ENCODE measurements at regions not wholly inside any gene's neighbourhood (a gene's known extent, or its start where the extent isn't known, plus 50 kb on each side); places are given as distances from the start of the nearest gene placed in this dataset.

DNA sequence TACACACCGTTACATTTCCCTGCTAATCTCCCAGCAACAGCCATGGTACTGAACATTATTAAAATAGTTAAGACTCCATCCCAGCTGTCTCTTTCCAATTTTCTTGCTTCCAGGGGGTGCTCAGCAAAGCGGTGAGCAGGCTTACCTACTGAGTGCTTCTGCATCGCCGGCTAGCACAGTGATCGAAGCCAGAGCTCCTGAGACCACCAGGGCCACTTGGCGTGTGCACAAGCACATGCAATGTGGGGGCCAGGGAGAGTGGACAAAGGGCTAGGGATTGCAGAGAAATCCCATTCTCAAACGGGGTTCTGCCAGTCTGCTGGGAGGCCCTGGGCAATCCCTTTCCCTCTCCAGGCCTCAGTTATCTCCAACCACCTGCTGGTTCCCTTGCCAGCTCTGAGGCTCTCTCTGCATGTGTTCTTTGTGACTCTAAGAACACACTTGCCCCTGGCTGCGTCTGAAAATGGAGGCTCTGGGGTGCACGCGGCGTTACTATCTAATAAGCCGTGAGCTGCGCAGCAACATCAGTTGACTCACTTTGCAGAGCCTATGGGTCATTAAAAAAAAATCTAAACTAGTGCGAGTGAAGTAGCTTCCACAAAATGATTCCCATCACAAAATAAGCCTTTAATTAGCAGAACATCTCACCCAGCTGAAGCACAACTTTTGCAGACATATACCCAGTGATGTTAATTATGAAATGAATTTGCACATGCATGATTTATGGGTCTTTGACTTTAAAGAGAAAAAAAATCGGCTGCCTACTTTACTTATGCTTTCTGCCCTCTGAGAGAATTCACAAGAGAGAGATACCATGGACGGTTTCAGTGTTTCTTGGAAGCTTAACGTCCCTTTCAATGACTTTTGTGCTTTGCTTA, 271.5 kb downstream of the TLE3 start:
- no peak for DNase-seq

DNA sequence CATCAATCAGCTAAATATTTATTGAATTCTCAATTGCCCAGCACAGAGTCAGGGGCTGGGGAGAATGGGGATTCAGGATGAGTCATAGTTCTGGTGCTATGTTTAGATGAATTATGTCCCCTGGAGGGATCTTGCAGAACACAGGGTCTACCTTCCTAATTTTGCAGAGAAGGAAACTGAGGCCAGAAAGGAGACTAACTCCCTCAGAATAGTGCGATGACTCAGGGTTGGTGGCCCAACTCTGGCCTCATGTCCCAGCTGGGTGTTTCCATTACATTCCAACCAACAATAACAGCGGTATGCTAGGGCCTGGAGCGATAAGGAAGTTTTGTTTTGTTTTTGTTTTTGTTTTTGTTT, 270.9 kb downstream of the TLE3 start:
- no peak for DNase-seq

DNA sequence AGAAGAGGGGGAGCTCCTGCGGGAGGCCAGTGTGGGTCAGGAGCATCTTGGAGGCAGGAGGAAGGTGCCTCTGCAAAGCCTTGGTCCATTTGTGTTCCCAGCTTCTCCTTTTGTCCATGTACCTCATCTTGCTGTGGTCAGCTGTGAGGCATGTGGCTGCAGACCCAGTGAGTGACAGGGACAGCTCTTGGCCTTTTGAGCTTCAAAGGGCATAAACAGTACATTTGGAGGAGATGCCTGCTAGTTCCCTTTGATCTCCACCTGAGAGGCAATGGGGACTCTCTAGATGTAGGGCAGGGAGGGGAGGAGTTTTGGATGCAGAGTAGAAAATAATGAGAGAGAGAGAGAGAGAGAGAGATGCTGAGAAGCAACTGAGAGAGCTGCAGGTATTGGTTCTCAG, 270.0 kb downstream of the TLE3 start:
- no peak for DNase-seq

DNA sequence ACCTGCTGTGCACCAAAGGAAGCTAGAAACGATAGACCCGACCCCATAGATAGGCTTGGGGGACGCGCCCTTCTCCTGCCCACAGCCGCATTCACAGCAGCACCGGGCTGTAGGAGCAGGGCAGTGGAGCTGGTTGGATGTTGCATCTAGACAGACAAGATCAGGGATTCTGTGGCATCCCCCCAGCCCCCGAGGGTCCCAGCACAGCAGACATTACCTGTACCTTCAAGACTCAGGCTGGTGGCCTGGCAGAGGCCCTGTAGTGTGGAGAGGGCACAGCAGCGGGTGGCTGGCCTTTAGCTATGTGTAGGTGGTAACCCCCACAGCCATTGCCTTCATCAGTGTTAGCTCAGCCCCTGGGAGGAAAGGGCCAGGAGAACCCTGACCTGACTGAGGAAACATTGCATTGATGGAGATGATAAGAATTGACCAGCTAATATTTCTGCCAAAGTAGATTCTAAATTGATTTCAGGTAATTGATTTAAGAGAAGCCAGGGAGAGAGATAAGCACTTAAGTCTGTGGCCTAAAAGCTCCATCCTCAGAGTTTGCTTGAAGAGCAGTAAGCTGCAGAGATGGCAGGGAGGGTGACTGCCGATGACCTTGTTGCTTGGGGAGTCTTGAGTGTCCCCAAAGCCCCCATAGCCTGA, 269.4 kb downstream of the TLE3 start:
- no peak for DNase-seq

DNA sequence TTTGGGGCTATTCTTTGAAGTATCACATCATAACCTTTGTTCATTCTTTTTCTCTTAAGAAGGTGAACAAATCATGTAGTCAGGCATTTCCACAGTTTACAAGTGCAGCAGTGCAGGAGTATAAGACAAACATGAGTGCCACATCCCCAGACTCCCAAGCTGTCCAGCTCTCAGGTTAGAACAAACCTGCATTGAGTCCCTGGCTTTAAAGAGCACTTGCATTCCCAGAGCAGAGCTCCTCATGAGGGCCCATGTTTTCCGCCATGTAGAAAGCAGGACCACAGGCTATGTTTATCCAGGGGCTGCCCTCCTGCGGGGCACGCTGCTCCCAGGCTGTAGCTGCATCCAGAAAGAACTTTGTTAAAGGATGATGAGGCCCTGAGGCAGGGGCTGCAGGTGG, 267.7 kb downstream of the TLE3 start:
- no peak for DNase-seq

DNA sequence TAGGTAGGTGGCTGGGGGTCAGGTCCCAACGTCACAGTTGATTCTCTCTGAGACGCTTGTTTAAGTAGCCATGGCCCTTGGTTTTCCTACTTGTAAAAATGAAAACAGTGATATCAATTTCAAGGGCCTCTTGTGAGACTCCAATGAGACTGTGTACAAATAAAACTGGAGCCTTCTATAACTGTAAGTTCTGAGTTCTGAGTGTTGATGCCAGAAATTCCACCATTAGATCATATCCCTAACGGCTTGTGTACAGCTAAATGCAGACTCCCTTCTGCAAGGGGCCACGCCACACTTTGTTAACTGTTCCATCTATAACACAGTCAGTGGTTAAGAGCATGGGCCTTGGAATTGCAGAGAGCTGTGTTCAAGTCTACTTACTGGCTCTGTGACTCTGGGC, 267.3 kb downstream of the TLE3 start:
- DNase-seq, result no peak

DNA sequence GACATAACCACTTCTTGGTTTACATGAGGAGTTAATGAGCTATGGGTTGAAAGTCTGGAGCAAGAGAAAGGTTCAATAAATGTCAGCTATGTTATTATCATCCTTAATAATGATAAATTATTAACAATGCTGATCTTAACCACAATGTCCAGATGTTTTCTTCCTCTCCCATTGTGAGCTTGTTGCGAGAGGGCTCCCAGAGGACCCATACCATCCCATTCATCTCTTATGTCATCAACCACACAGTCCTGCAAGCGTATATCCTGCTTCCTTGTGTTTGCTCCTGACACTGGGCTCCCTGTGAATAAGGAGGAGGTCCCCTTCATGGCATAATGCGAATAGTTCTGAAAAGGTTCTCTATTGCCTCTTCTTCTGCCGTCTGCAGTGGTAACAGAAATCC, 266.8 kb downstream of the TLE3 start:
- DNase-seq, result no peak

DNA sequence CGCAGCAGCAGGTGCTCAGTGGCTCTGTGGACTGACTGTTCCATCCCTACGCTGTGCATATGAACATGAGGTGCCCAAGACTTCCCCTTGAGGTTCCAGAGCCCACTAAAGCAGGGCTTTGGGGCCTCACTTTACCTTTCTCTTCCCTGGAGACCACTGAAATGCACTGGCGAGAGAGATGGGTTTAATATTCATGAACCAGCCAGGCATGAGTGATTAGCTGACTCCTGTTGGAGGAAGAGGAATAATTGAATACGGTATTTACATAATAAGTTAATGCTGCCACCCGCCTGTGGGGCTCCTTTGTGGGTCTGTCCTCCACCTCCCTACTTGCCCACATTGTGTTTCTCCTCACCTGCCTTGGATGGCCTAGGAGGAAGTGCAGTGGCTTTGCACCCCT, 263.4 kb downstream of the TLE3 start:
- DNase-seq, result no peak

DNA sequence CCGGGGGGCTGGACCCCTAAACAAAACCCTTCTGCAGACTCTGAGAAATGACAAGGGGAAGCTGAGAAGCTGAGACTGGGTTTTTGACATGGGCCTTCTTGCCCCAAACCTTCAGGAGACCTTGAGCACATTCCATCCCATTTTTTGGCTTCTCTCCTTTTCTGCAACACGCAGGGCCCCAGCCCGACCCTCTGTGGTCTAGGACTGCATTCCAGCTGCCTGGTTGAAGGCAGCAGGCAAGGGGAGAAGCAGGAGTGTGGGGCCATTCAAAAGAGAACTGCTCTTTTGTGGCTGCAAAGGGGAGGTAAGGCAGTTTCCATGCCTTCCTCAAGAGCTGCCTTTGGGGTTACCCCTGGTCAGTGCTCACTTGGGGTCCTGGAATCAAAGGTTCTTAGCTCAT, 263.0 kb downstream of the TLE3 start:
- no peak for DNase-seq

DNA sequence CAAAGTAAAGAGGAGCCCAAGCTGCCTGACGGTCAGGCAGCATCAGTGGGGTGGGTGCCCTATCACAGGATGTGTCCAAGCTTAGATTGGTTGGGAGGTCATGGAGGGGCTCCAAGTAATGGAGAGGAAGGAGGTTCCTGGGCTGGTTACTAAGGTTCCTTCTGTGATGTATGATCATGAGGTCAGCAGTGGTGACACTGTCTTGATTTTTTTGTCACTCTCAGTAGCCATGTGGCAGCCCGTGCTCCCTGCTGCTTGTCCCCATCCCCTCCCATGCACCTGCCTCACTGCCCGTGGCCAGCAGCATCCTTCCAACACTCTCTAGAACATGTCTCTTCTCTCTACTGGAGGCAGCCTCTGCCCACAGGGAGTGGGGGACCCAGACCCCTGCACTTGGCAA, 261.7 kb downstream of the TLE3 start:
- no peak for DNase-seq

DNA sequence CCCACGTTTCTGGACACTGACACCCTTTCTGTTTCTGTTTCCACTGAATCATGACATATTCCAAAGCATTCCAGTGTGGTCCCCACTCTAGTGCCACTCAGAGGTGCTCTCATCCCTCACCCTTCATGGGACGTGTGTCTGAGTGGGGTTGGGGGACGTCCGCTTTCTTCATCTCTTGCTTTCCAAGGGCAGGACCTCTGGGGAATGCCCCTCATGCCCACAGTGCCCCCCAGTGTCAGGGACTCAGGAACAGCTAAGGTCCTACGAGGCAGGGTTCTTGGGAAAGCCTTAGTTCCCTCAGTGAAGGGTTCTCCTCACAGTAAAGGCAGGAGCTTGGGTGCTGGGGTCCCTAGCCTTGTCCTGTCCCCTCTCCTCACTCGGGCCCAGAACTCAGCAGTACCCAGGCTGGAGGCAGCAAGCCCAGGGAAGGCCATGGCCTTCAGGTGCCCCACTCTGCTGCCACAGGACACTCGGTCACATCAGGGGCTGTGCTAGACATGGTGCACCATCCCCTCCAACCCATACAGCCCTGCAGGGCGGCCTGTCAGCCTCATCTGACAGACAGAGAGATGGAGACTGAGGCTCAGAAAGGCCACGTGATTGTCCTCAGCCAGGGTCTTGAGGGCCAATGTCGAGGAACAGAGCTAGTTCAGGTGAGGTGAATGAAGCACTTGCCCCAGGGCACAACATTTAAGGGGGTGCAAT, 261.0 kb downstream of the TLE3 start:
- DNase-seq, result no peak

DNA sequence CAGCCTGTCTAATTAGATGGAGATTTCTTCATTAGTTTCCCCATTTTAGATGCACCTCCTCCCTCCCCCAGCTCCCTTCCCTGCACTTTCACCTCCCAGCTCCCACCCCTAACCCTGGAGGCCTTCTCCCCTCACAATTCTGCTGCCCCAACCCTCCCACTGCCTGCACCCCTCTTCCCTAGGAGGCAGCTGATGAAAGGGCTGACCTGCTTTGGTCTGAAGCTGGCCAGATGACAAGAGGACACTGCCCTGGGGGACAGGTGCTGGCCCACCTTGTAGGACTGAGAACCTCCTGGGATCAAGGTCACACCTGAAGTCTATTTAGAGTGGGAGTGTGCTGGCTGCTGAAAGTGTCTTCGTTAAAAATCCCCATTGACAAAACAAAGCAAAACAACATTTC, 259.4 kb downstream of the TLE3 start:
- no peak for DNase-seq

DNA sequence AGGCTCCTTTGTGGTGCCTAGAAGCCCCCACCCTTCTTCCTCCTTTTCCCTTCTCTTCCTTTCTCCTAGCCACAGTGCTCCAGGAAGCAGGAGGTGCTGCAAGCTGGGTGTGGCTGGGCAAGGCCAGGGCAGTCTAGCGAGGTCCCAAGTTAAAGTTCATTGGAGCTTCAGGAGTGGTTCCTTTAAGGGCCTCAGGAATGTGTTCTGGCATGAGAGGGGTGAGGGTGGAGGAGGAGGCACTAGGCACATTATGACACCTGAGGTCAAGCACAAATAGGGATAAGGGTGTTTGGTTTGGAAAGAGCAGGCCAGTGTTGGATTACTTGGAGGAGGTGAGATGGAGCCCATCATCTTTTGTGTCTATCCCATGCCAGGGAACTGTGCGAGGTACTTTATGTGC, 258.7 kb downstream of the TLE3 start:
- DNase-seq, result no peak

DNA sequence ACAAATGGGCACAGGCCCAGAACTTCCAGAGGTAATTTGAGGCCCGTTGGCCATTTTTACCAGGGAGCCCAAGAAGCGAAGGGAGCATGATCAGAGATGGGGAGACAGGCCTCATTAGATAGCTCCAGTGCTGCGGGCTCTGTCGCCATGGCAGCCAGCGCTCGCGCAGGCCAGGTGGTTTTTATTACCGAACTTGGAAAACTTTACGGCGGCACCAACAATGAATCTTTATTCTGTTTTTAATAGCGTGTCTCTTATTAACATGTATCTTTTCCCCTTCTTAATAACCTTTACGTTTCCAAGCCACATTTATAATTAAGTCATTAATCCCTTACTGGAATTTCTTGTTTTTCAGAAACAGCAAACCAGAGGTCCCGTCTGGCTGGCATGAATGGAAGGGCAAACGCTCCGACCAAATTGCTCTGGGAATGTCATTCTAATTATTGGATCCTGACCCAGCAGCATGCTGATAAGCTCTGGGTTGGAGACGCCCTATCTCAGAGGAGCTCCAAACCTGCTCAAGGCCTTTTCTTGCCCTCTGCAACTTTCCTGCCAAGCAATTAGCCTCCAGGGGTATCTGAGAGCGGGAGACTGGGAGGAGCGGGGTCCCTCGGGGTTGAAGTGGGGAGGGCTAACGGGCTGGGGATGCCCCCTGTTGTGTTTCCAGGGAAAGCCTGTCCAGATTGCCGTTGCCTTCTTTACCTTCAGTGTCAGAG, 256.4 kb downstream of the TLE3 start:
- no peak for DNase-seq

DNA sequence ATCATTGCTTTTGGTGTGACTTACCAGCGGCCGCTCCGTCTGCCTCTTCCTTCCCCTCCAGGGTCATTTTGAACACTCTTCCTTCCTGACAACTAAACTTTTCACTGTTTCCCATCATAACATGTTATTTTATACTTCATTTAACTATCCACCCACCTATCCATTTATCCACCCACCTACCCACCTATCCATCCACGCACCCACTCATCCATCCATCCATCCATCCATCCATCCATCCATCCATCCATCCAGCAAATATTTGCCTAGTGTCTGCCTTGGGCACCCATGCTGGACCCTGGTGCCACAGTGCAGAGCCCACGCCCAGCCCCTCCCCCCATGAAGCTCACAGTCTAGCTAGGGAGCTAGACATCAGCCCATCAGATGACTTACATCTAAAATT, 254.9 kb downstream of the TLE3 start:
- no peak for DNase-seq

DNA sequence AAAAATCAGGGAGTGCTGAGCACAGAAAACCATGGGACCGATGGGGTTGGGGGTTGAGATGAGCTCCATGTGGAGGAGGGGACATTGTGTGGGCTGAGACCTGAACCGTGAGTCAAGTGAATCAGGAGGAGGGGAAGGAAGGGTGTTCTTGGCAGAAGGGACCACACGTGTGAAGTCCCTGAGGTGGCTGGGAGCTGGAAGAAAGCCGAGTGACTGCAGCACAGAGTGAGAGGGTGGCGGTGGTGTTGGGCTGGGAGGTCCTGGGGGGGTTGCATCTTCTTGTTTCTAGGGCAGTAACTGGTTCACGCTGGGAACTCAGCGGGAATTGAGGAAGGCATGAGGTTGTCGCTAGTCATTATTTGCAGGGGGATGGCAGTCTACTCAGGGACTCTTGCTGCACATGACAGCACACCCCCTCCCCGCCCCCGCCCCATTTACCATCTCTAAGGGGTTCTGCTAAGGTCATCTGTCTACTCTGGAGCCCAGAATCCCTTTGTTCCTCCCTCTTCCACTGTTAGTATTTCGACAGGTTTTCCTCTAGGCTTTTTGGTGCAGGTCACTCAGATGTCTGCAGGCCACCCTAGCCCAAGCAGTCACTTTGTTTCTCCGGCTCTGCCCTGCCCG, 254.3 kb downstream of the TLE3 start:
- DNase-seq, result no peak

DNA sequence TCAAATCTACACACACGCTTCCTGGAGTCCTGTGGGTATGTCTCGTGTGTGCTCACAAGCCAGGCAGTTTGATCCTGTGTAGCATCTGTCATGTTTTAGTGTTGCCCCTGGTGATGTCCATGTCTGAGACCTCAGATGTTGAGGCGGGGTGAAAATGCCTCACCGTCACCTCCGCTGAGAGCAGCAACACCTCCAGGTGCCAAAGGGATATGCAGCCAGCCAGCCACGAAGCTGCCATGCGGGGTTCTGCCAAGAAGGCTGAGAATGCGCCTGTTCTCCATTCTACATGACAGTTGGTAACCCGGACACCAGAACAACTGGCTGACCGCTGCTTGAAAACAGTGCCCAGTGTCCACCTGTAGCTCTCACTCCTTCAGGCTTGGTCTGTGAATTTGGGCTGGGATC, 253.8 kb downstream of the TLE3 start:
- DNase-seq, result no peak

DNA sequence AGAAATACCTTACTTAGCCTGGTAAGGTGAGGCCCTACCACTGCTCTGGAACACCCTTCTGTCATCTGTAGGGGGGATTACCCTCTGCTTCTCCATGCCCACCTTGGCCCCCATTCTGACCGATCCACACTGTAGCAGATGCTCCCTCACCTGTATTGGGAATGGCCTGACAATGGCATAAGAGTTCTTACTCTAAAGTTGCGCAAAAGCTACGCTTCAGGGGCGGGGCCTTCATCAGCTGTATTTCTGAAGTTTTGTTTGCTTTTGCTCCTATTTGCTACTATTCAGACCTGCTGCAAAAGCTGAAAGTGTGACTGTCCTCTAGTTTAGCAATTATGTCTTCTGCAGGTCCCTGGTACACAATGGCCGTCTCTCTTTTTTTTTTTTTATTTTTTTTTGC, 252.6 kb downstream of the TLE3 start:
- no peak for DNase-seq

DNA sequence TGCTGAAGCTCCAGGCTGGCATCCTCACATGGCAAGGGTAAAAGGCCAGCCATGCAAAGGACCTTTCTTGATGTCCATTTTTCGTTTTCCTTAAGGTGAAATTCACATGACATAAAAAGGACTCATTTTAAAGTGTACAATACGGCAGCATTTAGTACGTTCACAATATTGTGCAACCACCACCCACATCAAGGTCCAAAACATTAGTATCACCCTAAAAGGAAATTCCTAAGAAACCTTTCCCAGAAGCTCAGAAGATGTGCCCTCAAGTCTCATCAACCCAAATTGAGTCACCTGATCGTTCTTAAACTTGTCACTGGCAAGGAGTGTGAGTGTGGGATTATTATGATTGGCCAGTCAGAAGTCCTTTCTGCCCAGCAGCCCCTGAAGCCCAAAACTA, 250.1 kb downstream of the TLE3 start:
- no peak for DNase-seq

DNA sequence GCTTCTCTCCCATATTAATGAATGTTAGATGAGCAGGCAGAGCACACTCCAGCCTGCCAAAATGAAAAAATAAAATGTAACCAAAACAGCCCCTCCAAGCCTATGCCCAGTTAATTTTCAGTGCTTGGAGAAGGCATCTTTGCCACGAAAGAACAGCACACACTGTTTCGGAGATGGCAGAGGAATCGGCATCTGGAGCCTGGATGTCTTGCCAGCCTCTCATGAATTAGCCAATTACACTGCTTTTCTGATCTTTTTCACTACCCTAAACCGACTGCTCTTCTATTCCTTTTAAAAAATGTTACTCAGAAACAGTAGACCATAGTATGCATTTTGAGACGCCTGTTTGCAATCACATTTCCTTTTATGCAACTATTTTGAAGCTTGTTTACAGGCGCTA, 249.6 kb downstream of the TLE3 start:
- no peak for DNase-seq

DNA sequence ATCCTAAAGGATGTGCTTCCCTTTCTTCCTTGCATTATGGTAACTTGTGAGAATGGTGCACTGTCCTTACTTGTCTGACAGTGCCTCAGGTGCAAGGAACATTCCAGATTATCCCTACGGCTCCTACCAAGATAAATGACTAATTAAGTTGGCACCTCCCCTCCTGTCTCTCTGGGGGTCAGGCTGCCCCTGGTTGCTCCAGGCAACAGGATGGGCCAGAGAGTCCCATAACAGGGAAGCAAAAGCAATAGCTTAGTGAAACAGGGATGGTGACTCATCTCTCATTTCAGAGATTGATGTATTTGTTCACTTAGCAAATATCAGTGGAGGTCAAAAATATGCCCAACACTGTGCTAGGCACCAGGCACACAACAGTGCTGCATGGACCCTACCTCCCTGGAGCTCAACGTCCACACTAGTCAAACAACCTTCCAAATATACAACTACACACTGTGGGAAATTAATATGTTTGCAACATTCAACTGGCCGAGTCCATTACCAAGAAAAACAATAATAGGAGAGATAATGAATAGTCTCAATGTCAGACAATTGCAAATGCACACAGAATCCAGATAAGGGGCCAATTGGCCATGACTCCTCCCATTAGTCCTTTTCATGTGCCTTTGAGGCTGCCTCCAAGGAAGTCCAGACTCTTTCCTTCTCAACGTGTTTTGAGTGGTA, 249.0 kb downstream of the TLE3 start:
- DNase-seq, result no peak

DNA sequence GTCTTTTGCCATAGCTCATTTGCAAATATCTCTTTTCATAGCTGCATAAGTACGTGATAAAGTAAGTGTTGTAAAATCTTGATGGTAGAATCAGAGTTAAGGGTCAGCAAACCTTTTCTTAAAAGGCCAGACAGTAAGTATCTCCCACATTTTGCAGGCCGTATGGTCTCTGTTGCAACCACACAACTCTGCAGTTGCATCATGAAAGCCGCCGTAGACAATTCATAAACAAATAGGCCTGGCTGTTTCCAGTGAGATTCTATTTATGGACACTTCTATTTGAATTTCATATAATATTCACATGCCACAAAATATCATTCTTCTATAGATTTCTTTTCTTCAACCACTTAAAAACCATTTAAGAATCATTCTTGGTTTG, 248.5 kb downstream of the TLE3 start:
- no peak for DNase-seq

DNA sequence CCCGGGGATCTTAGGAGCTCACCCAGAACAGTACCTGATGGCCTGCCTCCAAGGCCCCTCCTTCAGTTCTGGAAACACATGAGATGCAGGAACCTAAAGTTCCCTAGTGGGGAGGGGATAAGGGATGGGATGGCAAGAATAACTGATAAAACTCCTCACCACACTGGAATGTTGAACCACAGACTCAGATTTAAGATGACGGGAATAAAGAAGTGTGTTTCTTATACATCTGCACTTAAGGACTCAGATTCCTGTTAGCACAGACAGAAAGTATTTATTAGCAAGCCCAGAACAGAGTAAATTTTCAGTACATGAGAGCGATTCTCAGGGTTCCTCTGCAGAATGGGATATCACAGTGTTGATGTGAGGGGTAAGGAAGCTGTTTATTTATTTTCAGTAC, 245.2 kb downstream of the TLE3 start:
- DNase-seq, result no peak

Data from NCI-H2081 treated with DMSO at 0.1 percent for 48 hours (cell line).